GM12878 (cell line): ENCODE measurements at regions not wholly inside any gene's neighbourhood (a gene's known extent, or its start where the extent isn't known, plus 50 kb on each side); places are given as distances from the start of the nearest gene placed in this dataset.

Experiments
- ATAC-seq: fragments of 200-7000 bp; cut with Tn5 transposase; 3 replicates; pipeline ENCODE4 v1.9.1; 2020; ENCODE audit warnings: mild to moderate bottlenecking, moderate library complexity
- BruUV-seq: library from RNA; stranded (reverse); fragments of 400-500 nt; replicated peaks from 2 replicates; lab custom pipeline; 2021; lab: Mats Ljungman, UMichigan
- CTCF ChIA-PET: fragments of 300-600 bp; sonication (Branson Sonifier 250); formaldehyde crosslinking; extraction: SDS; loops from one replicate; lab custom pipeline; 2021; ENCODE audit warnings: inconsistent platforms; lab: Yijun Ruan, JAX
- POLR2A ChIA-PET: fragments of 350-600 bp; formaldehyde crosslinking; extraction: SDS; loops from one replicate; lab custom pipeline; 2021; ENCODE audit warnings: inconsistent platforms; lab: Charles Lee
- RAD21 ChIA-PET: fragments of 300-600 bp; sonication (Branson Sonifier 250); formaldehyde crosslinking; loops from one replicate; lab custom pipeline; 2023; ENCODE audit warnings: antibody characterized with exemption; ENCODE audit not compliant: unreplicated experiment; lab: Charles Lee
- SMC1A ChIA-PET: fragments of 300-600 bp; sonication (Branson Sonifier 250); formaldehyde crosslinking; loops from one replicate; lab custom pipeline; 2023; ENCODE audit not compliant: unreplicated experiment, uncharacterized antibody; lab: Charles Lee
- DNase-seq: peaks from one replicate; pipeline ENCODE4 v3.0.0-alpha.2; 2011; ENCODE audit warnings: low read depth, low spot score
- FAIRE-seq: peaks from 3 replicates; lab custom pipeline; 2011; peaks lifted over from hg19 to GRCh38; lab: Jason Lieb, UNC
- H2AFZ ChIP-seq: 2 replicates; pipeline ENCODE4 v1.6.0; 2011; ENCODE audit warnings: low read depth, low read length, control low read depth; ENCODE audit not compliant: control insufficient read depth
- H3K27ac ChIP-seq: 2 replicates; pipeline ENCODE4 v1.5.1; 2011; ENCODE audit warnings: control low read depth; ENCODE audit not compliant: control insufficient read depth, insufficient read depth
- H3K27me3 ChIP-seq, 2 experiments: replicated peaks in 1 of 2; 2 replicates each; pipeline versions ENCODE4 v1.6.0 to v1.6.1; 2011; ENCODE audit warnings: low read length in 1 of 2; ENCODE audit not compliant: control insufficient read depth in 2 of 2, insufficient read depth in 2 of 2
- H3K36me3 ChIP-seq, 2 experiments: 2 replicates each; pipeline ENCODE4 v1.5.1; 2011; ENCODE audit warnings: low read length in 1 of 2; ENCODE audit not compliant: control insufficient read depth in 2 of 2, insufficient read depth in 2 of 2
- H3K4me1 ChIP-seq: 2 replicates; pipeline ENCODE4 v1.6.1; 2011; ENCODE audit warnings: mild to moderate bottlenecking, low read length, moderate library complexity, mixed read lengths; ENCODE audit not compliant: control insufficient read depth, insufficient read depth
- H3K4me2 ChIP-seq: 2 replicates; pipeline ENCODE4 v1.6.0; 2011; ENCODE audit warnings: control low read depth; ENCODE audit not compliant: control insufficient read depth, insufficient read depth
- H3K4me3 ChIP-seq: fragments of 200-600 bp; sonication (generic); 2 replicates; pipeline ENCODE4 v1.5.1; 2016
- H3K79me2 ChIP-seq: 2 replicates; pipeline ENCODE4 v1.6.0; 2011; ENCODE audit warnings: low read length; ENCODE audit not compliant: control insufficient read depth, insufficient read depth
- H3K9ac ChIP-seq: 2 replicates; pipeline ENCODE4 v1.8.0; 2011; ENCODE audit warnings: low read length, control low read depth, mixed read lengths; ENCODE audit not compliant: control insufficient read depth, insufficient read depth
- H3K9me3 ChIP-seq: replicated peaks from 3 replicates; pipeline ENCODE4 v1.5.1; 2011; ENCODE audit warnings: mild to moderate bottlenecking, low read length; ENCODE audit not compliant: control insufficient read depth, insufficient read depth
- H4K20me1 ChIP-seq: 2 replicates; pipeline ENCODE4 v1.6.0; 2011; ENCODE audit not compliant: control insufficient read depth, insufficient read depth
- KAT2A ChIP-seq: conservative IDR thresholded peaks from 2 replicates; pipeline ENCODE4 v1.6.1; 2011; ENCODE audit warnings: low read depth, low read length; ENCODE audit not compliant: control insufficient read depth
- RCOR1 ChIP-seq: conservative IDR thresholded peaks from 2 replicates; pipeline ENCODE4 v1.6.1; 2012; ENCODE audit warnings: low read depth, low read length, improper control_type of control experiment
- TCF12 ChIP-seq: IDR thresholded peaks from 2 replicates; pipeline ENCODE4 v1.6.1; 2011; ENCODE audit warnings: low read depth, mild to moderate bottlenecking, low read length
- WGBS: methylation state at CpG from one replicate; pipeline ENCODE4 v1.1.6; 2016; ENCODE audit warnings: low lambda C conversion rate; ENCODE audit not compliant: insufficient replicate concordance, insufficient coverage; ENCODE audit errors: missing lambda C conversion rate; 5-methylcytosine and 5-hydroxymethylcytosine counted together
- in situ Hi-C: fragments of 300-500 bp; cut with MboI; formaldehyde crosslinking; loops from 9 replicates; pipeline ENCODE4 v1.14.3; 2018; ENCODE audit warnings: mixed read lengths
- intact Hi-C: fragments of 100-400 bp; cut with micrococcal nuclease; formaldehyde crosslinking; loops from one replicate; pipeline ENCODE4 v1.14.2; 2022; ENCODE audit not compliant: unreplicated experiment
- TF ChIP-seq, protein P1 (sequence below): fragments of 450-650 bp; IDR thresholded peaks from 2 replicates; pipeline ENCODE4 v1.6.1; 2017; ENCODE audit warnings: borderline replicate concordance
- TF ChIP-seq, protein P2 (sequence below): fragments of 450-650 bp; IDR thresholded peaks from 2 replicates; pipeline ENCODE4 v1.6.1; 2017; ENCODE audit warnings: mild to moderate bottlenecking, moderate library complexity

DNA sequence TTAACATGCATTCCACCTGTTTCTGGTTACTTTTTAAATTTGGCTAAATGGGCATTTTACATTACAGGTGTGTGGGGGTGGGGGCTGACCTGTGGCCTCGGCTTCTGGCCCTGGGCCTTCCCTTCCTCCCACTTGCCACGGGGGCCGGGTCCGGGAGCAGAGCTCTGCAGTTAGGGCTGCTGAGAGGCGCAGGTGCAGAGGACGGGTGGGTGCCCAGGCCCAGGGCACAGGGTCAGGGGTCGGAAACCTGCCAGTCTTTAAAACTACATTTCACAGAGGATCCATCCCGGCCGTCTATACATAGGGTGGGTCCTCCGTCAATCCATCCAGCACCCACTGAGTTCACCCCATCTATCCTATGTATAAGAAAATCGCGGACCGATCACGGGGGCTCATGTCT is 106.5 kb upstream of the INSIG1 start:
- Histone ChIP-seq H3K79me2 (no peaks in the 10 kb centered on the region), H3K4me3 (no peak overlapping the region), H3K27ac (no peak overlapping the region)
- POLR2A ChIA-PET = interaction anchor here (1.0 kb wide), 1 partner anchor 23 kb away, joined by 3 read pairs; no protein-coding TSS in a partner anchor
- no TSS peak for BruUV-seq
- TF ChIP-seq KAT2A (no peak), RCOR1 (no peak), TCF12 (no peak)
- TF ChIP-seq, protein P1, sequence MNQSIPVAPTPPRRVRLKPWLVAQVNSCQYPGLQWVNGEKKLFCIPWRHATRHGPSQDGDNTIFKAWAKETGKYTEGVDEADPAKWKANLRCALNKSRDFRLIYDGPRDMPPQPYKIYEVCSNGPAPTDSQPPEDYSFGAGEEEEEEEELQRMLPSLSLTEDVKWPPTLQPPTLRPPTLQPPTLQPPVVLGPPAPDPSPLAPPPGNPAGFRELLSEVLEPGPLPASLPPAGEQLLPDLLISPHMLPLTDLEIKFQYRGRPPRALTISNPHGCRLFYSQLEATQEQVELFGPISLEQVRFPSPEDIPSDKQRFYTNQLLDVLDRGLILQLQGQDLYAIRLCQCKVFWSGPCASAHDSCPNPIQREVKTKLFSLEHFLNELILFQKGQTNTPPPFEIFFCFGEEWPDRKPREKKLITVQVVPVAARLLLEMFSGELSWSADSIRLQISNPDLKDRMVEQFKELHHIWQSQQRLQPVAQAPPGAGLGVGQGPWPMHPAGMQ = no peak
- TF ChIP-seq, protein P2, sequence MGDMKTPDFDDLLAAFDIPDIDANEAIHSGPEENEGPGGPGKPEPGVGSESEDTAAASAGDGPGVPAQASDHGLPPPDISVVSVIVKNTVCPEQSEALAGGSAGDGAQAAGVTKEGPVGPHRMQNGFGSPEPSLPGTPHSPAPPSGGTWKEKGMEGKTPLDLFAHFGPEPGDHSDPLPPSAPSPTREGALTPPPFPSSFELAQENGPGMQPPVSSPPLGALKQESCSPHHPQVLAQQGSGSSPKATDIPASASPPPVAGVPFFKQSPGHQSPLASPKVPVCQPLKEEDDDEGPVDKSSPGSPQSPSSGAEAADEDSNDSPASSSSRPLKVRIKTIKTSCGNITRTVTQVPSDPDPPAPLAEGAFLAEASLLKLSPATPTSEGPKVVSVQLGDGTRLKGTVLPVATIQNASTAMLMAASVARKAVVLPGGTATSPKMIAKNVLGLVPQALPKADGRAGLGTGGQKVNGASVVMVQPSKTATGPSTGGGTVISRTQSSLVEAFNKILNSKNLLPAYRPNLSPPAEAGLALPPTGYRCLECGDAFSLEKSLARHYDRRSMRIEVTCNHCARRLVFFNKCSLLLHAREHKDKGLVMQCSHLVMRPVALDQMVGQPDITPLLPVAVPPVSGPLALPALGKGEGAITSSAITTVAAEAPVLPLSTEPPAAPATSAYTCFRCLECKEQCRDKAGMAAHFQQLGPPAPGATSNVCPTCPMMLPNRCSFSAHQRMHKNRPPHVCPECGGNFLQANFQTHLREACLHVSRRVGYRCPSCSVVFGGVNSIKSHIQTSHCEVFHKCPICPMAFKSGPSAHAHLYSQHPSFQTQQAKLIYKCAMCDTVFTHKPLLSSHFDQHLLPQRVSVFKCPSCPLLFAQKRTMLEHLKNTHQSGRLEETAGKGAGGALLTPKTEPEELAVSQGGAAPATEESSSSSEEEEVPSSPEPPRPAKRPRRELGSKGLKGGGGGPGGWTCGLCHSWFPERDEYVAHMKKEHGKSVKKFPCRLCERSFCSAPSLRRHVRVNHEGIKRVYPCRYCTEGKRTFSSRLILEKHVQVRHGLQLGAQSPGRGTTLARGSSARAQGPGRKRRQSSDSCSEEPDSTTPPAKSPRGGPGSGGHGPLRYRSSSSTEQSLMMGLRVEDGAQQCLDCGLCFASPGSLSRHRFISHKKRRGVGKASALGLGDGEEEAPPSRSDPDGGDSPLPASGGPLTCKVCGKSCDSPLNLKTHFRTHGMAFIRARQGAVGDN = no peak
- TF ChIP-seq, all 136 proteins: peak for 0
- Histone ChIP-seq H3K36me3 (no peaks in the 10 kb centered on the region), H3K27me3 (no peaks in the 10 kb centered on the region), H3K4me2 (no peak overlapping the region; the same call in 1 of the 2 replicates), H3K9me3 (peaks cover 1% of the 10 kb centered on the region; the same call in 2 of the 3 replicates), H3K9ac (no peak overlapping the region), H4K20me1 (no peaks in the 10 kb centered on the region), H2AFZ (no peak overlapping the region), H3K4me1 (peaks cover 7% of the 10 kb centered on the region; the same call in 1 of the 2 replicates)
- intact Hi-C loops (loop anchor here (5.0 kb wide), 1 partner anchor 106 kb away; the partner anchor contains the start of gene INSIG1), in situ Hi-C loops (no loop called here)
- no peak for FAIRE-seq
- ChIA-PET SMC1A (interaction anchor here (0.7 to 3.2 kb wide), 5 partner anchors 9 to 263 kb away, joined by 3 to 18 read pairs (median 4); no protein-coding TSS in a partner anchor), CTCF (interaction anchor here (0.8 to 5.3 kb wide), 5 partner anchors 11 to 281 kb away, joined by 3 to 37 read pairs (median 12); no protein-coding TSS in a partner anchor), RAD21 (interaction anchor here (1.3 to 2.1 kb wide), 2 partner anchors 27 to 154 kb away, joined by 4 to 5 read pairs; no protein-coding TSS in a partner anchor)
- 57% methylated on average over 14 of the region's 14 CpGs for WGBS
- ATAC-seq = no peak
- no peak for DNase-seq
